HG03175 (cell line): ENCODE measurements at regions not wholly inside any gene's neighbourhood (a gene's known extent, or its start where the extent isn't known, plus 50 kb on each side); places are given as distances from the start of the nearest gene placed in this dataset.

Experiments used
- ATAC-seq: cut with Tn5 transposase; IDR thresholded peaks from one replicate; pipeline ENCODE4 v1.9.1; 2021; ENCODE audit warnings: mild to moderate bottlenecking, moderate library complexity; ENCODE audit not compliant: unreplicated experiment

- ATAC-seq = no peak
Measured at GRCh38 chr18:64449434-64449833, 300.5 kb upstream of the LINC00305 start.

- no peak for ATAC-seq
Measured at GRCh38 chr18:64444819-64445218, 295.9 kb upstream of the LINC00305 start.

GRCh38 chr18:64438178-64438577 is 289.3 kb upstream of the LINC00305 start:
- ATAC-seq = no peak

- no peak for ATAC-seq
Measured at GRCh38 chr18:64436111-64436510, 287.2 kb upstream of the LINC00305 start.

- no peak for ATAC-seq
Measured at GRCh38 chr18:64419156-64419555, 270.3 kb upstream of the LINC00305 start.

- no peak for ATAC-seq
Measured at GRCh38 chr18:64416990-64417389, 268.1 kb upstream of the LINC00305 start.

GRCh38 chr18:64415218-64415617 is 266.3 kb upstream of the LINC00305 start:
- ATAC-seq = no peak

GRCh38 chr18:64410685-64411084 is 261.8 kb upstream of the LINC00305 start:
- ATAC-seq = no peak

GRCh38 chr18:64409511-64409910 is 260.6 kb upstream of the LINC00305 start:
- no peak for ATAC-seq

GRCh38 chr18:64407606-64408005 is 258.7 kb upstream of the LINC00305 start:
- ATAC-seq = no peak

- ATAC-seq = no peak
Measured at GRCh38 chr18:64405161-64405560, 256.3 kb upstream of the LINC00305 start.

- no peak for ATAC-seq
Measured at GRCh38 chr18:64403784-64404503, 255.1 kb upstream of the LINC00305 start.

GRCh38 chr18:64402636-64403035 is 253.7 kb upstream of the LINC00305 start:
- ATAC-seq = no peak

GRCh38 chr18:64401268-64402060 is 252.6 kb upstream of the LINC00305 start:
- ATAC-seq = no peak

- ATAC-seq = no peak
Measured at GRCh38 chr18:64399566-64399965, 250.7 kb upstream of the LINC00305 start.

- no peak for ATAC-seq
Measured at GRCh38 chr18:64398320-64398719, 249.4 kb upstream of the LINC00305 start.

GRCh38 chr18:64392202-64392601 is 243.3 kb upstream of the LINC00305 start:
- no peak for ATAC-seq

- ATAC-seq = no peak
Measured at GRCh38 chr18:64384101-64384500, 235.2 kb upstream of the LINC00305 start.

GRCh38 chr18:64380117-64380516 is 231.2 kb upstream of the LINC00305 start:
- peak; percentile 84 for ATAC-seq

GRCh38 chr18:64379662-64380061 is 230.8 kb upstream of the LINC00305 start:
- no peak for ATAC-seq

GRCh38 chr18:64377446-64377845 is 228.6 kb upstream of the LINC00305 start:
- no peak for ATAC-seq

GRCh38 chr18:64372850-64373249 is 224.0 kb upstream of the LINC00305 start:
- no peak for ATAC-seq
